CD4-positive, alpha-beta T cell treated with Interleukin-15 for 1 hour (primary cell): ENCODE measurements at regions not wholly inside any gene's neighbourhood (a gene's known extent, or its start where the extent isn't known, plus 50 kb on each side); places are given as distances from the start of the nearest gene placed in this dataset.

Experiments used
- DNase-seq: peaks from one replicate; pipeline ENCODE4 v3.0.0-alpha.2; 2020

DNA sequence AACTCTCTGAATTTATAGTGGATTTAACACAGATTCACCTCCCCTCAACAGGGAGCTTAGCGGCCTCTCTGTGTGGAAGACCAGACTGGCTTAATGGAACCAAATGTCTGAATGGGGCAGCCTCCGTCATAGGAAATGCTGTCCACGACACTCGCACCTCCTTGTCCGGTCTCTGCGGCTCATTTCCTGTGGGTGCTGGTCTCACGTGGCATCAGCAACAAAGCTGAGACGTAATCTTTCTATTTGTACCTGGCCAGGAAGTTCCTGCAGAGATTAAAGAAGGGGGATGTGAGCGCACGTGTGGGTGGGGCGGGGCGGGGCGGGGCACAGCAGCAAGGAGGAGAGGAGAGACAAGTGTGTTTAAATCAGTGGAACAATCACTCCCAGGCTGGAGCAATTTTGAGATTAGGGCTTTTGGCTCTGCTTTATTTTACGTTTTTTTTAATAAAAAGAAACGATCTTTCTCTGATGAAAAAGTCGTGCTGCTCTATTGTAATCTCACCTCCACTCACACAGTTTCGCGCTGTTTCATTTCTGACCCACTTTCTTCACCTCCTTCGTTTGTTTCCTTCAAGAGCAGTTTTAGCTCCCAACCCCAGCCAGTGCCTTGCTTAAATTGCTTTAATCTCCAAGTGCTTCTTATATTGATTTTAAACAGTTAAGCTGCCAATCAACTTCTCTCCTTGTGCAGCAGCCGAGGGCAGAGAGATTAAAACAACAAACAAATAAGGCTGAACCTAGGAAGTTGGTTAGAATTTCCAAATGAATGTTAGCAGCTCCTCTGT lies 132.2 kb upstream of the ASTN2 start:
- DNase-seq = no peak

DNA sequence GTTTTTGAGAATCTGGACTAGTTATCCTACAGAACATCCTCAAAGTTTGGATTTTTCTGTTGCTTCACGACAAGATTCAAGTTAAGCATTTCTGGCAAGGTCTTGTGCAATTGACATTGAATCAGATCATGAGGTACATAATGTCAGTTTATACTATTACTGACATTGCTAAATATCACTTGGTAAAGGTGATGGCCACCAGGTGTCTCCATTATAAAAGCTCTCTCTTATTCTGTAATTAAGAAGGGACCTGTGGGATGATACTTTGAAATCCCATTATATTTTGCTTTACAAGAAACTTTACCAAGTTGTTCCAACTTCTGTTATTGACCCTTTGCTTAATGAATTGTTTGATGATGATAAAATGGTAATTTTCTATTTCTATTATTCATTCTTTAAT lies 131.0 kb upstream of the ASTN2 start:
- DNase-seq = no peak

DNA sequence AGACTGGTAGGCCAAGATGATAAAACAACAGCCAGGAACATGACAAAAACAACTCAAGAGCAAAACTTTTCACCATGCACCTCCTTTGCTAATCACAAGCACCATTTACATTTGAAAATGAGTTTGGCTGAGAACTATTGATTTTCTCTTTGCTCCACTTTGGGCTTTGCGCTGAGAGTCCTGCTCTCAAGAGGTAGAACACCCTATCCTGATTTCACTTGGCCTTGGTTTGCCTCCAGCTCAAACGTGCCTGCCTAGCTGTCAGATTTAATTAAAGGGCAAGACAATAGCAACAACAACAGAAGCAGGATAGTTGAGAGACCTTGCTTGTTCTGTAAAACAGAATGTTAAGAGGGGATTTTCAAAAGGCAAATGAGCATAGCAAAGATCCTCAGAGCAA lies 128.2 kb upstream of the ASTN2 start:
- no peak for DNase-seq

DNA sequence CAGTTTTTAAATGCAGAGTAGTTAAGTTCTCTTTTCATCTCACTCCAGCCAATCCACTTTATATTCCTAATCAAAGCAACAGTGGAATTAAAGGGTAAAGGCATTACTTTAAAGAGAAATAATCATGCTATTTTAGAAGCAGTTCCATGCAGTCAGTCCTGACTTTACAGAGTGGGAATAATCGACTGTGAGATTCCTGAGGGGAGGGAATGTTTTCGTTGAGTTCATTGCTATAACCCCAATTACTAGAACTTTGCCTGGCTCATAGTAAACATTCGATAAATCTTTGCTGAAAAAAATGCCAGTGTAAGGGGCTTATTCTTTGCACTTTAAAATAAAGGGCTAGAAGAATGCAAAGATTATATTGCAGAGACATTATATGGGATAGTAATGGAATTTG lies 127.2 kb upstream of the ASTN2 start:
- DNase-seq = no peak

DNA sequence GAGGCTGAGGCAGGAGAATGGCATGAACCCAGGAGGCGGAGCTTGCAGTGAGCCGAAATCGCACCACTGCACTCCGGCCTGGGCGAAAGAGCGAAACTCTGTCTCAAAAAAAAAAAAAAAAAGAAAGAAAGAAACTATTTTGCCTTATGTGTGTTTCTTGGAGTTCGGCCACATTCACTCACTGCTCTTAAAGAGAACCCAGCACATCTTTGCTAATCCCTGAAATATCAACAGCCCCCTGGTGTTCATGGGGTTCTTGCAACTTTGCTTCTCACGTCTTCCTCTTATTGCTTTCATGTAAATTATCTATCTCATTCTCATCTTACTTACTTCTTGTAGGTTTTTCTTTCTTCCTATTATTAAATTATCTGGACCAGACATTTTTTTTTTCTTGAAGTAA lies 126.3 kb upstream of the ASTN2 start:
- DNase-seq = no peak

DNA sequence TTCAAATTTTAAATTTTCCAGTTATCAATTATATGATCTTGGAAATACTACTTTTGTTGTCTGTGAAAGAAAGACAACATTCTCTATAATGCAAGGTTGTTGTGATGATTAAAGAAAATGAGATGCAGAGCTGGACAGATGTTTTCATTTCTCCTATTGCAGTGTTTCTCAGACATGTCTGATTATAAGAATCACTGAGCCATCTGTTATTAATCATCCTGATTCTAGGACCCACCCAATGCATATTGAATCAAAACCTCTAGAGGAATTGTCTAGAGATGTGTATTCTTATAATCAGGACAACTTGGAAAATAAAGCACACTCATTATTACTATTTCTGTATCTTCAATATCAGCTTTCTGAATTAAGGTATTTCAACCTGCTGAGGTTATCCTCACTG lies 121.1 kb upstream of the ASTN2 start:
- DNase-seq = no peak

DNA sequence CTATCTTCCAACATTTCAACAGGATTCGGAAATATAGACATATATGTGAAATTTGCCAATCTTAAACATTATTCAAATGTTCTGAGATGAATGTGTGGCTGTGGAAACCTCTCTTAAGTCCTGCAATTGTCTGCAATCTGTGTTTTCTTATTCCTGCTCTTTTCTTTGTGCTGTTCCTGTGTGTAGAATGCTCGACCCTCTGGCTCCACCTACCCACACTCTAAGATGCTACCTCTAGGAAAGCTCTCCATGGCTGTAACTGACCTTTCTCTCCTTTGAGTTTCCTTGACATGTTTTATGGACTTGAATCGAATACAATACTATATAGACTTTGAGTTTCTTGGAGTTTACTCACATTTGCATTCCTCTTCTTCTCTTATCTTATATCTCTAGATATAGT lies 120.6 kb upstream of the ASTN2 start:
- no peak for DNase-seq

DNA sequence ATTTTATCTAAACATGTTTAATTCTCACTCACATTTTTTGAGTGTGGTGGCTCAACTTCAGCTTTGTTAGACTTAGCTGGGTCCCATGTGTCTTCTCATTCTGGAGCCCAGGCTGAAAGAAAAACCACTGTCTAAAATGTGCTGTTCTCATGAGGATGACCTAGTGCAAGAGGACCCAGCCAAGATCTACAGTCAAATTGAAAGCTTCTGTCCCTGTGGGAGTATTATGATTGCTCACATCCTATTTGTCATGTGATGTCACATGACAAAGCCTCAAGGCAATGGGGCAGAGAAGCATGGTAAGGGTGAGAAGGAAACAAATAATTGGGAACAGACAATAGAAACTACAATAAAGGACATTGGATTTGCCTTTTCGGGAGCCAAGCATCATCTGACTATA lies 113.4 kb upstream of the ASTN2 start:
- DNase-seq = no peak

DNA sequence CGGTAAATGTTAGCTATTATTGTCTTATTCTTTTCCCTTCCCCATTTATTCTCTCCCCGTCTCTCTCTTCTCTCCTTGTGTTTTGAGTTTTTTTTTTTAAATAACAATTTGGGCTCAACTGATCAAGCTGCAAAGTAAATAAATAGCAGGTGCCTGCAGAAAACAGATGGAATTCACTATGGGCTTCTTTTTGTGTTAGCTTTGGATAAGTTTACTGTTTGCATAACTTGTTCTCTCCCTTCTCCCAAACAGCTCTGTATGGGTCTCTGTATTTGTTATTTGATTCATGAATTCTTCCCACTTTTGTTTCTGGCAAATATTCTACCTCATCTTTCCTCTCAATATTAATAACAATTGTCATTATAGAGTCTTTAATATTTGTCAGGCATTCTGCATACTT lies 111.8 kb upstream of the ASTN2 start:
- no peak for DNase-seq

DNA sequence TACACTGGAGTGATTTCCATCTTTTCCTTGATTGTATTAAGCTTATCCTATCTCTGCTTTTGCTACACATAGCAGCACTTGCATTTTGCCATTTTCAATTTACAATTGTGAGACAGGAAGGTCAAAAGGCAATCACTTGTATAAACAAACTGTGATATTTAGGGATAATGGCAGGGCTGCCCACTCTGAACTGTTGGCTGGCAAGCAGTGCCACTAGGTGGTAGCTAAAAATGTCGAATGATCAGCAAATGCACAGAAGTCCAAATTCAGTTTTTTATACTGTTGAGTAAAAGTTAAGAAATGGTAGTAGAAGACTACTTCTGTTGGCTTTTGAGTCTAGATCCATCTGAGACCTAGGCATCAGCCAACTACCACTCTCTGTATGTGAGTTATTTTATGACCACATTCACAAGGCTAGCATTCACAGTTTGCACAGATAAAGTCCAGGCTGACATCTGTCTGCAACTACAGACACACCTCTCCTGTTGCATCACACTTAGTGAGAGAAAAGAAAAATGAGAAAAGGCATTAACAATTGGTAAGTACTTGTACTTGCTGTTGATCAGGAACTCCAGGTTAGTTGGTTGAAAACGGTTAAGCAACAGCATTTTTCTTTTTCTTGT lies 108.8 kb upstream of the ASTN2 start:
- no peak for DNase-seq

DNA sequence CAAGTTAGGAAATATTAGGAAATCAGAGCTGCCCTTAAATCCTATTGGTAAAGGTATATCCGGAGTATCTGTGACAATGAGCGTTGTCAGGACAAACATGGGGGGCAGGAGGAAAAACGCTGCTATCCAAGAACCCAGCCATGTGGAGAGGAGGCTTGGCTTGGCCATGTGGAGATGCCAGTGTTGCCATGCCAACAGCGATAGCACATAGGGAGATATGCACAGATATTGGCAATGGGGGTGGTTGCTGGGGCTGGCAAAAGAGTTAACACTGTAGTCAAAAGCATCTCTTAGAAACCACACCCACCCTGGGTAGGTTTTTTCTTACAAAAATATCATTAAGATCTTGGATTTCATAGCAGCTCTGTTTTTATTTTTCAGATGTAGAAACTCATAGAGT lies 106.4 kb upstream of the ASTN2 start:
- DNase-seq = no peak

DNA sequence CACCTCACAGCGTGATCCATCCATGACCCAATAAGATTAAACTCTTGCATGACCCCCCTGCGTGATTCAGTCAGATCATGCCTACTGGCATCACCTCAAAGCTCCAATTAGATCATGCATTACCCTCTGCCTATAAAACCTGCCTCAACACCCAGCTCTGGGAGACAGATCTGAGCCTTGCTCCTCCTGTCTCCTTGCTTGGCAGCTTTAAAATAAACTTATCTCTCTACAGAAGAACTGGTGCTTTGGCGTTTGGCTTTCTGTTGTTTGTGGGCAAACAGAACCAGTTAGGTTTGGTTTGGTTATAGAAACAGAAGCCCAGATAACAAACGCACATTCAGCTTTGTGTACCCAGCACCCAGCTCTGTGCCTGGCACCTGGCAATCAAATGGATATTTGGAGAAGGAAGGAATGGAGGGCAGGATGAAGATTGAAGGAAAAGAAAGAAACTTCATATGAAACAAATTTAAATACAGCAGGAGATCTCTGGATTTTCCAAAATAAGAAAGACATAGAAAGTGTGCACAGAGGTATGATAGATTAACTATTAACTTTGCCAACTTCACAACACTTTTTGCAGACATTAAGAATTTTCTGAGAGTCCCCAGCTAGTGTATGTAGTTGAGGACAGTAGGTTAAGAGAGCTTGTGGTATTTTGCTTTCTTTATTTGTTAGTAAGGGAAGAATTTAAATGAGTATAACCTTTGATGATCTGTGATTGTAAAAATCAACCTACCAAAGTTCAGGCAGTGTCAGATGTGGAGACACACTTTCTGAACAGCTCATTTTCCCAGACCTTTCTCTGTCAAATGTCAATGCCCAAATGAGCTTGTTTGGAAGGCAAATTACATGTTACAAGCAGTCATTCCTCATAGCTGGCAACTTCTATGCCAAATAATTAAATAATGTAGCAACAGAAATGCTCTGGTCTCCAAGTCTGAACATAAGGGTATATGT lies 102.1 kb upstream of the ASTN2 start:
- DNase-seq = no peak

DNA sequence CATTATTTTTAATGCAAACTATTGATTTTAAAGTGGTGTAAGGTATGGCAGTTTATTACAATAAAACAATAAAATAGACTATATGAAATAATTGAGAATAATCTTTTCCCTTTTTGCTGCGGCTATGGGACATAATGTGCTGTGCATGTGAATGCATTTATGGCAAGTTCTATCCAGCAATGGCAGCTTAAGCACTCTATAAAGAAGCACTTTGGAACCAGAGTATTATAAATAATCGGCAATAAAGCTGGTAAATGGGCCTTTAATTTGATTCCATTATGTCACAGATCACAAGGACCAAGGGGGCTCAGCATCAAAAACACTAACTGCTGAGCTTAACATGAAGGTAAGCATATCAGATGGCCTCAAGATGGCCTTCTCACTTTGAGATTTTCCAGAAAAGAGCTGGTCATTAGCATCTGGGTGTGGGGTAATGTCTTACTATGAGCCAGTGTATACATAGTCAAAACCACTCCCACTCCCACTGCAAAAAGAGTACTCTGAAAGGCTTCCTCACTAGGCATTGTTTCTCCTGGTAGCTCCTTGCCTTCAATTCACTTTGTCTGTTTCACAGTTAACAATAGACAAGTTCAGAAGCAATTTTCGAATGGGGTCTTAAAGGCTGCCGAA lies 97.1 kb upstream of the ASTN2 start:
- DNase-seq = no peak

DNA sequence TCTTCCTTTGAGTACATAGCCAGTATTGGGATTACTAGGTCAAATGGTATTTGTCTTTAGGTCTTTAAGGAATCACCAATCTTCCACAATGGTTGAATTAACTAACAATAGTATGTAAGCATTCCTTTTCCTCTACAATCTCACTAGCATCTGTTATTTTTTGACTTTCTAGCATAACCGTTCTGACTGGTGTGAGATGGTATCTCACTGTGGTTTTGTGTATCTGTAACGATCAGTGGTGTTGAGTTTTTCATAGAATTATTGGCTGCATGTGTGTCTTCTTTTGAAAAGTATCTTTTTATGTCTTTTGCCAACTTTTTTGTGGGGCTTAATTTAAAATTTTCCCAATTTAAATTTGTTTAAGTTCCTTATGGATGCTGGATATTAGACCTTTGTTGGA lies 81.5 kb upstream of the ASTN2 start:
- DNase-seq = no peak

DNA sequence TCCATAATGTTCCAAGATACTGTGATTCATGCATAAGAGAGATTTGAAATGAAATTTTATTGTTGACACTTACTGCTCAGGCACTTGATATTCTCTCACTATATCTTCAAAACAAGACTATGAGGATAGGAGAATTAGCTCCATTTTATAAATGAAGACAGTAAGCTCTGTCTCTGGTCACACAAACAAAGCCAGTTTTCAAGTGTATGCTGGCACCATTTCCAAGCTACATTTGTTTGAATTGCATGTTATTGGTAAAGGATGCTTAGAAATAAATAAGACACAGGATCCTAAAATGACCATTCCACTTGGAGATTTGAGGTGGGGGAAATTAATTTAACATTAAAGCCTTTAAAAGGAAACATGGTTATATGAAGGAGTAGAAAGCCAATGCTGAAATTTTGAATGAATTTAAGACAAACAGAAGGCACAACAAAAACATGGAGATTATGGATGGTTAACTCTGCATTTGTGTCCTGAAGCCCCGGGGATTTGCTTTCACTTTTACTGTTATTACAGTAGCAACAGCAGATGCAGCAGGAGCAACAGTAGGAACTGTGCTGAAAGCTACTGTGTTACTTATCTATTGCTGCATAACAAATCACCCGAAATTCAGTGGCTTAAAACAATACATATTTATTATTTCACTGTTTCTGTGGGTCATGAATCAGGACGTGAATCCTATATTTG lies 79.7 kb upstream of the ASTN2 start:
- no peak for DNase-seq

DNA sequence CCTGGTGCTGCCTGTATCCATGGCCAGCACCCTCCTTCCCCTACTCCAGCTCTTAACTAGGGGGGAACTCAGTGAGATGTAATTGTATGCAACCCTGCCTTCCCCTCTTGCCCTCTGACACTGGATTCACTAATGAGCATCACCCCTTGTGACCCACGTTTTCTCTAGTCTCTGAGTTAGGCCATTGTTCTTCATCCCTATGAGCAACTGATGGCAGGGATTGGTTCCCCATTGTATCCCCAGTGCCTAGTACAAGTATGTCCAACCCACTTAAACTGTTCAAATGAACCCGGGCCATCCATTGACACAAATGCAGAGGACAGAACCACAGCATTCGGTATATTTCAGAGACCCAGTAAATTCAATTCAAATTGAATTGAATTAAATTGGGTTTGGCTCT lies 77.6 kb upstream of the ASTN2 start:
- DNase-seq = no peak

DNA sequence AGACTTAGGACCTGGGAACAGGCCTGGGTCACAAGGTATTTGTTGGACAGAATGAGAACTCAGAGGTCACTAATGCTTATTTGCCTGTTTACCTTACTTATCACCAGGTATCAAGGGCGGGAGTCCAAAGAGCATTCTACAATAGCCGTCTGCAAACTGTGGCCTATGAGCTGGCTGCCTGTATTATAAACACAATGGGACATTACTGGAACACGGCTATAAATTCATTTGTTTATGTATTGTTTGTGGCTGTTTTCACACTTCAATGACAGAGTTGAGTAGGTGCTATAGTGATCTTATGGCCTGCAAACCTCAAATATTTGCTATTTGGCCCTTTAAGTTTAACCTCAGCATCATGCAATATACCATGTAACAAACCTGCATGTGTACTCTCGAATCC lies 76.6 kb upstream of the ASTN2 start:
- DNase-seq = no peak

DNA sequence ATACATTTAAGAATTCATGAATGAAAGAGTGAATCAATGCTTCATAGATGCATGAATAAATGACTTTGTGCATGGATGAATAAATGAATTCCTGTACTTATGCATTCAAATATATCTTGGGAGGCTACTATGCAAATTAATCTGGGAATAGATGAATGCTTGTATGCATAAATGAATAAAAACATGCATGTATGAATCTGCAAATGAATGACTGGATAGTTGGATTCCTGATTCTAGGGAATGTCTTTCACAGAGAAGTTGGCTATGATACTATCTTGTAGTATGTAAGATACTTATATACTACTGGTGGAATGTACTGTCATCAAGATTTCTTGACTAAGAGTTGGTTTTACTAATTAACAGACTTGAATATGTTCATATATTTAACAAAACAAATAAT lies 75.3 kb upstream of the ASTN2 start:
- no peak for DNase-seq

DNA sequence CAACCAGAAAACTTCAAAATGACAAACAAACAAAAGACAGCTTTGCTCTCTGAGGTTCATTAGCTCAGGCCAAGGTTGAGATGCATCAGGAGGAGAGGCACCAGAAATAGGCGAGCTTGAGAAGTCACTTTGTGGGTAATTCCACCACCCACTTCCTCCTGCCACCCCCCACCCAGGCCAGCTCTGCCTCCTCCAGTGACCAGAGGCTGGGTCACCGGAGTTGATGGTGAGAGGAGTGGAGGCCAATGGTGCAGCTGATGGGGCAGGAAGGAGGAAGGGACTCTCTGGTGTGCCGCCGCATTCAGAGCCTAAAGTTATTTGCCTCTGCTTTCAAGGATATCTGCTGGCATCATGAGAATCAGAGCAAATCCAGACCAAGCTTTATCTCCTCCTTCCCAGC lies 73.8 kb upstream of the ASTN2 start:
- no peak for DNase-seq

DNA sequence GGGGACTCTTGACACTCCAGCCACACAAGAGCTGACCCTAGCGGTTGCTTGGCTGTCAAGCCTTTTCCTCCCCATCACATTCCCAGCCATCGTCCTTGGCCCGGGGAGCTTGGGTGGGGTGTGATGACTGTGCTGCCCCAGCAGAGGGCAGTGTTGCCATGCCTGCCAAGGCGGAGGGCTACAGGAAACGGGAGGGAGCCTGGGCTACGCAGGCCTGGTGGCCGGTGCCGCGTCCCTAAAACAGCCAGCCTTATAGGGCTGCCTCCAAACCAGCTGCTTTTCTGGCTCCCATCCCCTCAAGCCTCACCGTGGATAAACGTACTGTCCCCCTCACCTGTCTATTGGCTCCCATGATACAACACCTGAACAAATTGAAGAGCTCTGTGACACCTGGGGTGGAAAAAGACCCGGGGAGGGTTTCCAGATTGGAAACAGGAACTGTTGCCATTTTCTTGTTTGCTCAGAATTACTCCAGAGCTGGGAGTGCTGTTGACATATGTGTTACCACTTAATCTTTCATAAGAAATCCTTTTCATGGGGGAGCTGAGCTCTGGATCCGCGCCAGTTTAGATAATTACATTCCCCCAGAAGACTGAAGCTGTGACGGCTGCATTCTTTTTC lies 72.8 kb upstream of the ASTN2 start:
- no peak for DNase-seq

DNA sequence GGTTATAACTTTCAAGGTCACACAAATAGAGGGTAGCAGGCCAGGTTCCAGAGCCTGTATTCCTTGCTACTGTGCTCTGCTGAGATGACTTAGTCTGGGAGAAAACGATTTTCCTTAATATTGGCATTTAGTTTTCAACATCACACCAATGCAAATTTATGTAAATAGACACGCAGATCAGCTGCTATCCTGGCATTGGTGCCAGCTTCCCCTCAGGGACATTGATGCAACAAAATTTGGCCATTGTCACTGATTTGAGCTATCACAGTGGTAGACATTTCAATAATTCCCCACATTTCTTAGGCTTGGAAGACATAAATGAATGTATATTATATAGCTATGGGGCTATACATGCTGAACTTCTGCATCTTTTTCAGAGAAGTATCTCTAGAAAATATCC lies 71.6 kb upstream of the ASTN2 start:
- no peak for DNase-seq

DNA sequence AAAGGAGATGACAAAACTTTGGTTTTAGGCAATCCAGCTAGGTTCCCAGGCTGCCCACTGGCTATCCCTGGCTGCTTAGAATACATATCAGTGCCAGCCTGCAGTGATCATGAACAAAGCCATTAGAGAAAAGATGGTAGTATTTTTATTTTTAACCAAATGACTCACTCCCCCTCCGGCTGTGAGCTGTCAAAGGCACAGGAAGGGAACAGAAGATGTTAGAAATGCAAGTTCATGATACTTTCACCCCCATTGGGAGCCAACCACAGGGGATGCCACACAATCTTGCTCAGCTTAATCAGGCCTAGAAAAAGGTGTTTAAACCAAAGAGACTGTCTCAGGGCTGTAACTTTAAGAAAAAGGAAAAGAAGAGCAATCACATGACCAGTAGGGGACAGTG lies 70.3 kb upstream of the ASTN2 start:
- no peak for DNase-seq
